ENCODE measurements at regions not wholly inside any gene's neighbourhood (a gene's known extent, or its start where the extent isn't known, plus 50 kb on each side); places are given as distances from the start of the nearest gene placed in this dataset.

DNA sequence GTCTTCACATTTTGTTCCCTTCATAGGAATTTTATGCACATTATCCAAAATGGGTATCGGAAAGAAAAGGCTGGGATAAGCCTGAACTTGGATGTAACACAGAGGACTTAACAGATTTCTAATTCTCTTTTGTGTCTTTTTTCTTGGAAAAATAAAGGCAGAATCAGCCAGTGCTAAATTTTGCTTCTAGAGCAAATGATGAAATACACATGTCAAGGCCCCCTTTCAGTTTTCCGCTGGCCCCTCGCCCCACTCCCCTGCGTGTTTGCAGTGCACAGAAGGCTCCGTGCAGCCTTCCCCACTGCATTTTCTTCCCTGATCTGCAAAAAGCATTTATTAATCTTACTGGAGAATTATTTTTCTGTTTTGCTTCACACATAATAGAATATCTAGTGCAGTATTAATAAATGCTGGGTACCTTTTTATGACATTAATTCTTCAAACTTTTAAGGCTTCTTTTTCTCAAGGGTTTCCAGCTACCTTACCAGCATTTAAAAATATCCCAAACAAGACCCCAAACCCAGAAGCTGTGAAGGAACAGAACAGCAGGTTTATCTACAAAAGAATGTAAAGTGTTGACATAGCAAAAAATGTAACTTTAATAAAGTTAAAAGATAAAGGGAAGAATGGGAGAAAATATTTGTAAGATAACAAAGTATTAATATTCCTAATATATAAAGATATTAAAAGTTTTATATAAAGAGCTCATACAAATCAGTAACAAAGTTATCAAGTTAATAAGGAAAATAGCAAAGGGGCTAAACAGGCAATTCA is 81.3 kb upstream of the SPTBN1 start:
- Histone ChIP-seq H3K4me3 (ENCODE audit: low read length) (no peak overlapping the region), H3K4me2 (ENCODE audit: low read depth, low read length, poor library complexity, severe bottlenecking) (no peak overlapping the region), H3K9me2 (replicated peaks; ENCODE audit: insufficient read depth, low read length) (no peaks in the 10 kb centered on the region), H2AFZ (ENCODE audit: low read length) (no peak overlapping the region), H3K9me3 (ENCODE audit: low read length) (no peaks in the 10 kb centered on the region), H3K79me2 (ENCODE audit: low read length) (no peaks in the 10 kb centered on the region), H3K27me3 (ENCODE audit: low read length) (no peaks in the 10 kb centered on the region; the same call in 1 of the 2 replicates), H4K20me1 (ENCODE audit: insufficient read depth, low read depth, low read length) (no peaks in the 10 kb centered on the region), H3K27ac (ENCODE audit: low read length) (no peak overlapping the region), H3K4me1 (ENCODE audit: low read length) (no peaks in the 10 kb centered on the region), H3K36me3 (ENCODE audit: insufficient read depth, low read length) (no peaks in the 10 kb centered on the region), H3K9ac (ENCODE audit: low read length) (no peak overlapping the region)
- no peak for DNase-seq

DNA sequence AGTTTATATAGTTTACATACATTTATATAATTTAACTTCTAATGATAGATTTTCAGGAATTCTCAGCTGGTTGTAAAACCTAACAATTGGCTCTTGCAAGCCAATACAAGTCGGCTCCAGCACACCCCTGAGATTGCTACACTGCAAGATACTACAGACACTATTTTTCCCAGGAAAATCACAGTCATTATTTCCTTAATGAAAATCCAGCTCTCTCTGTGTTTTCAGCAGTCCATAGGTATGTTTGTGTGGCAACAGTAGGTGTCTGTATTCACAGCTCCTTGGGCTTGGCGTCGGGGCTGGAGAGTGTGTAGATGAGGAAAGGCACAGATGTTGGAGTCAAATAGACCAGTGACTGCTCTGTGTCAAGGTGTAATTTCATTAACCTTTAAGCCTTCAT is 78.7 kb upstream of the SPTBN1 start:
- Histone ChIP-seq H3K27ac (ENCODE audit: low read length) (no peak overlapping the region), H3K4me1 (ENCODE audit: low read length) (no peaks in the 10 kb centered on the region)
- no peak for DNase-seq

GRCh38 chr2:54377901-54378493 is 78.1 kb upstream of the SPTBN1 start:
- H3K9me3 ChIP-seq (ENCODE audit: low read length), result no peaks in the 10 kb centered on the region
- no peaks in the 10 kb centered on the region for H3K36me3 ChIP-seq (ENCODE audit: insufficient read depth, low read length)
- no peak for DNase-seq
- H3K4me2 ChIP-seq (ENCODE audit: low read depth, low read length, poor library complexity, severe bottlenecking), result no peak overlapping the region
- H3K9ac ChIP-seq (ENCODE audit: low read length), result no peak overlapping the region
- H2AFZ ChIP-seq (ENCODE audit: low read length), result no peak overlapping the region
- no peaks in the 10 kb centered on the region for H3K9me2 ChIP-seq (replicated peaks; ENCODE audit: insufficient read depth, low read length)
- H3K27me3 ChIP-seq (ENCODE audit: low read length), result no peaks in the 10 kb centered on the region; the same call in 1 of the 2 replicates
- no peaks in the 10 kb centered on the region for H3K4me1 ChIP-seq (ENCODE audit: low read length)
- H3K79me2 ChIP-seq (ENCODE audit: low read length), result no peaks in the 10 kb centered on the region
- no peak overlapping the region for H3K4me3 ChIP-seq (ENCODE audit: low read length)
- no peaks in the 10 kb centered on the region for H4K20me1 ChIP-seq (ENCODE audit: insufficient read depth, low read depth, low read length)
- no peak overlapping the region for H3K27ac ChIP-seq (ENCODE audit: low read length)

More for the DNA sequence above, 78.7 kb upstream of the SPTBN1 start:
- Histone ChIP-seq H3K79me2 (ENCODE audit: low read length) (no peaks in the 10 kb centered on the region), H3K36me3 (ENCODE audit: insufficient read depth, low read length) (no peaks in the 10 kb centered on the region), H3K9me3 (ENCODE audit: low read length) (no peaks in the 10 kb centered on the region), H3K4me2 (ENCODE audit: low read depth, low read length, poor library complexity, severe bottlenecking) (no peak overlapping the region), H3K27me3 (ENCODE audit: low read length) (no peaks in the 10 kb centered on the region; the same call in 1 of the 2 replicates), H2AFZ (ENCODE audit: low read length) (no peak overlapping the region), H3K9ac (ENCODE audit: low read length) (no peak overlapping the region), H4K20me1 (ENCODE audit: insufficient read depth, low read depth, low read length) (no peaks in the 10 kb centered on the region), H3K9me2 (replicated peaks; ENCODE audit: insufficient read depth, low read length) (no peaks in the 10 kb centered on the region), H3K4me3 (ENCODE audit: low read length) (no peak overlapping the region)

DNA sequence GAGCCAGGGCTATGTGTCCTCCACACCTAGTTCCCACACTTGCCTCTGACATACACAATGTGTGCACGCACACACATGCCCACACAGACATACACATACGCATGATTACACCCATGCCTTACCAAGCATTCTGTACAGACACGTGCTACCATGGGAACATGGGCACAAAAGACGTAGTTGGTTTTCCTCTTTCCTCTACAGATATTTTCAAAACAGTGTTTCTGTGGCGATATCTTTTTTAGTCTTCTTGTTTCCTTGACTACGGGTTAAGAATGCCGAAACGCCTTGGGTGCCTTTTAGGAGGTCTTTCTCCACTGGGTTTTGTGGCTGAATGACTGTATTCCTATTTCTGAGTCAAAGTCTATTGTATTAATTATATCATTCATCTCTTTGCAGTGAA is 75.5 kb upstream of the SPTBN1 start:
- no peaks in the 10 kb centered on the region for H3K9me2 ChIP-seq (replicated peaks; ENCODE audit: insufficient read depth, low read length)
- no peak overlapping the region for H3K9ac ChIP-seq (ENCODE audit: low read length)
- H3K9me3 ChIP-seq (ENCODE audit: low read length), result no peaks in the 10 kb centered on the region
- no peaks in the 10 kb centered on the region for H3K79me2 ChIP-seq (ENCODE audit: low read length)
- H4K20me1 ChIP-seq (ENCODE audit: insufficient read depth, low read depth, low read length), result no peaks in the 10 kb centered on the region
- H3K27ac ChIP-seq (ENCODE audit: low read length), result no peak overlapping the region
- no peak overlapping the region for H3K4me3 ChIP-seq (ENCODE audit: low read length)
- no peaks in the 10 kb centered on the region for H3K4me1 ChIP-seq (ENCODE audit: low read length)
- no peaks in the 10 kb centered on the region; the same call in 1 of the 2 replicates for H3K27me3 ChIP-seq (ENCODE audit: low read length)
- DNase-seq, result no peak
- no peak overlapping the region for H3K4me2 ChIP-seq (ENCODE audit: low read depth, low read length, poor library complexity, severe bottlenecking)
- H3K36me3 ChIP-seq (ENCODE audit: insufficient read depth, low read length), result no peaks in the 10 kb centered on the region
- H2AFZ ChIP-seq (ENCODE audit: low read length), result no peak overlapping the region

DNA sequence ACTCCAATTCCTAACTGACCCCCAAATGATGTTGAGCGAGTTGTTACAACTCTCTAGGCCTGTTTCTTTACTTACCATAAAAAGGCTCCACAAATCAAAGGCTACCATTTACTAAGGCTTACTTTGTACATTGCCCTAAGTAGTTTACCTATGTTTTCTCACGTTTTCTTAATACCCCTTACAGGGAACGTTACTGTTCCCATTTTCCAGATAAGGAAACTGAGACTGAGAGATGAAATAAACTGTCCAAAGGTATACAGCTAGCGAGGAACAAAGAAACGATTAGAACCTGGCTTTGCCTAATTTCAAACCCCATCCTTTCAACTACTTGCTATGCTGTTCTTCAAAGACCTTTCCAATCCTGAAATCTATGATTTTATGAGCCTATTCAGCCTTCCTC is 74.8 kb upstream of the SPTBN1 start:
- no peak overlapping the region for H3K9ac ChIP-seq (ENCODE audit: low read length)
- H4K20me1 ChIP-seq (ENCODE audit: insufficient read depth, low read depth, low read length), result no peaks in the 10 kb centered on the region
- H3K4me2 ChIP-seq (ENCODE audit: low read depth, low read length, poor library complexity, severe bottlenecking), result no peak overlapping the region
- H3K4me3 ChIP-seq (ENCODE audit: low read length), result no peak overlapping the region
- no peaks in the 10 kb centered on the region for H3K79me2 ChIP-seq (ENCODE audit: low read length)
- H3K27me3 ChIP-seq (ENCODE audit: low read length), result no peaks in the 10 kb centered on the region; the same call in 1 of the 2 replicates
- DNase-seq, result no peak
- no peak overlapping the region for H2AFZ ChIP-seq (ENCODE audit: low read length)
- no peaks in the 10 kb centered on the region for H3K9me3 ChIP-seq (ENCODE audit: low read length)
- H3K36me3 ChIP-seq (ENCODE audit: insufficient read depth, low read length), result no peaks in the 10 kb centered on the region
- H3K9me2 ChIP-seq (replicated peaks; ENCODE audit: insufficient read depth, low read length), result no peaks in the 10 kb centered on the region
- H3K27ac ChIP-seq (ENCODE audit: low read length), result no peak overlapping the region
- H3K4me1 ChIP-seq (ENCODE audit: low read length), result no peaks in the 10 kb centered on the region

- Histone ChIP-seq H3K27ac (ENCODE audit: low read length) (no peak overlapping the region), H3K9ac (ENCODE audit: low read length) (no peak overlapping the region), H3K4me2 (ENCODE audit: low read depth, low read length, poor library complexity, severe bottlenecking) (no peak overlapping the region), H2AFZ (ENCODE audit: low read length) (no peak overlapping the region), H4K20me1 (ENCODE audit: insufficient read depth, low read depth, low read length) (no peaks in the 10 kb centered on the region), H3K79me2 (ENCODE audit: low read length) (no peaks in the 10 kb centered on the region), H3K4me3 (ENCODE audit: low read length) (no peak overlapping the region), H3K36me3 (ENCODE audit: insufficient read depth, low read length) (no peaks in the 10 kb centered on the region), H3K27me3 (ENCODE audit: low read length) (no peaks in the 10 kb centered on the region; the same call in 1 of the 2 replicates), H3K4me1 (ENCODE audit: low read length) (no peaks in the 10 kb centered on the region), H3K9me2 (replicated peaks; ENCODE audit: insufficient read depth, low read length) (no peaks in the 10 kb centered on the region), H3K9me3 (ENCODE audit: low read length) (no peaks in the 10 kb centered on the region)
- no peak for DNase-seq
Observed at GRCh38 chr2:54382601-54383000, 73.5 kb upstream of the SPTBN1 start.

DNA sequence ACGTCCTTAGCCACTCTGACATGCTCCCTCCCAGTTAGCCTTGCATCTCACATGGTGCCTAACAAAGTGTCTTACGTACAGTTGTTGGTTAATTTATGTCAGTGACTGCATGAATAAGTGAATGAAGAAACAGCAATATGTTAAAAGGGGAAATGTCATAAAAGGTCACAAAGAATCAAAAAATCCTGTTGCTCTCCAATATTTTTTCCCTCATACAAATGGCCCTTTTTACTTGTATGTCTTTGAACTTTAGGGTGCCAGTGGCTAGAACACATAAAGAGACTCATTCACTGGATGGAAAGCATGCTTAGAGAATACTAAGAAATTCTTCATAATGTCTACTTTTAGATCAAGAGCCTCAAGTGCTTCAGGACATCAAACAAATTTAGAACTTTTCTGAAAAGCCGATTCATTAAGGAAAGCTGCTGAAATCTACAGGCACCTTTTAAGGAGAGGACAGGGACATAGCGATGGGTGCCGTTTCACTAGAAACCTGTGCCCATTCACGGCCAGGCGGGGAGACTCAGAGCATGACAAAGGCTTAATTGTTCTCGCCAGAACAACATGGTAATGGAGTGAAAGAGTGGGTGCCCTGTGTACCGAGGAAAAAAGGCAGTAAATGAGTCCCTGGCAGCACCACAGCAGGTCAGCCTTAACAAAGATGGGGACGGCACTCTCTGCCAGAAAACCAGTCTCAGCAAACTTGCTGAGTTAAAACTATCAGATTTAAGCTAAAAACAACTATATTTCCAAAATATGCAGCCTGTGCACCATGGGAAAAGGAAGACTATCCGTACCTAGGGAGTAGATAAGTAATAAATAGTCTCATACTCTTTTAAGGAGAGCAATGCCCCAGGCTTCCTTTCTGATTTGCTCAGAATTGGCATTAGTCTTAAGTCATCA is 71.6 kb upstream of the SPTBN1 start:
- Histone ChIP-seq H3K9ac (ENCODE audit: low read length) (no peak overlapping the region), H3K27me3 (ENCODE audit: low read length) (no peaks in the 10 kb centered on the region), H2AFZ (ENCODE audit: low read length) (no peak overlapping the region), H3K27ac (ENCODE audit: low read length) (no peak overlapping the region), H3K9me3 (ENCODE audit: low read length) (no peaks in the 10 kb centered on the region), H3K9me2 (replicated peaks; ENCODE audit: insufficient read depth, low read length) (no peaks in the 10 kb centered on the region), H3K4me2 (ENCODE audit: low read depth, low read length, poor library complexity, severe bottlenecking) (no peak overlapping the region), H3K4me3 (ENCODE audit: low read length) (no peak overlapping the region), H3K36me3 (ENCODE audit: insufficient read depth, low read length) (no peaks in the 10 kb centered on the region), H4K20me1 (ENCODE audit: insufficient read depth, low read depth, low read length) (no peaks in the 10 kb centered on the region), H3K4me1 (ENCODE audit: low read length) (no peaks in the 10 kb centered on the region), H3K79me2 (ENCODE audit: low read length) (no peaks in the 10 kb centered on the region)
- no peak for DNase-seq

- H3K79me2 ChIP-seq (ENCODE audit: low read length), result no peaks in the 10 kb centered on the region
- no peaks in the 10 kb centered on the region for H4K20me1 ChIP-seq (ENCODE audit: insufficient read depth, low read depth, low read length)
- 0 out of 2 replicates have a peak, but pooled peaks cover 2% of the 10 kb centered on the region for H3K4me1 ChIP-seq (ENCODE audit: low read length)
- H3K9me2 ChIP-seq (replicated peaks; ENCODE audit: insufficient read depth, low read length), result no peaks in the 10 kb centered on the region
- DNase-seq, result no peak
- H3K4me2 ChIP-seq (ENCODE audit: low read depth, low read length, poor library complexity, severe bottlenecking), result no peak overlapping the region
- no peak overlapping the region for H2AFZ ChIP-seq (ENCODE audit: low read length)
- no peak overlapping the region for H3K4me3 ChIP-seq (ENCODE audit: low read length)
- no peaks in the 10 kb centered on the region for H3K36me3 ChIP-seq (ENCODE audit: insufficient read depth, low read length)
- H3K27me3 ChIP-seq (ENCODE audit: low read length), result no peaks in the 10 kb centered on the region
- H3K9ac ChIP-seq (ENCODE audit: low read length), result no peak overlapping the region
- H3K27ac ChIP-seq (ENCODE audit: low read length), result no peak overlapping the region
- no peaks in the 10 kb centered on the region for H3K9me3 ChIP-seq (ENCODE audit: low read length)
Observed at GRCh38 chr2:54385271-54385670, 70.9 kb upstream of the SPTBN1 start.

All from Karpas-422 (cell line).